ENCODE measurements at regions not wholly inside any gene's neighbourhood (a gene's known extent, or its start where the extent isn't known, plus 50 kb on each side); places are given as distances from the start of the nearest gene placed in this dataset.

DNA sequence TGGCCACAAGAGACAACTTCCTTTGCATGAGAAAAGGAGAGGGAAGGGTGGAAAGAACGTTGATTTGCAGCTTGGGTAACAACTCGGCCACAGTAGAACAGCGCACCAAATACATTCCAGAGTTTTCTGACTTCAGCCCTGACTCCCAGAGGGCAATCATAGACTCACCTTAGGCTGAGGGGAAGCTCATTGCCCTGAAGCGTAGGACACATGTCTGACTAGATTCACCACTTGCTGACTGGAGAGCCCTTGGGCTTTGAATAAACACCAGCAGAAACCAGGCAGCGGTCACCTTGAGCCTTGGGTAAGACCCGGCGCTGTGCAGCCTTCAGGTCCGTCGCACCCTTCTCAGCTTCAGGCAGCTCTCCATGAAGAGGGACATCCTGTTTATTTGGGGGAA, 151.8 kb upstream of the GRIA4 start:
- Mint-ChIP-seq H3K9me3 (ENCODE audit: low read depth) (peaks cover 19% of the 10 kb centered on the region), H3K36me3 (ENCODE audit: low read depth) (no peaks in the 10 kb centered on the region), H3K27me3 (ENCODE audit: low read depth) (peaks cover 11% of the 10 kb centered on the region), H3K4me1 (ENCODE audit: low read depth) (no peaks in the 10 kb centered on the region), H3K4me3 (ENCODE audit: unreplicated experiment) (no peak overlapping the region), H3K27ac (ENCODE audit: unreplicated experiment) (no peak overlapping the region)
- TF ChIP-seq, protein P1, sequence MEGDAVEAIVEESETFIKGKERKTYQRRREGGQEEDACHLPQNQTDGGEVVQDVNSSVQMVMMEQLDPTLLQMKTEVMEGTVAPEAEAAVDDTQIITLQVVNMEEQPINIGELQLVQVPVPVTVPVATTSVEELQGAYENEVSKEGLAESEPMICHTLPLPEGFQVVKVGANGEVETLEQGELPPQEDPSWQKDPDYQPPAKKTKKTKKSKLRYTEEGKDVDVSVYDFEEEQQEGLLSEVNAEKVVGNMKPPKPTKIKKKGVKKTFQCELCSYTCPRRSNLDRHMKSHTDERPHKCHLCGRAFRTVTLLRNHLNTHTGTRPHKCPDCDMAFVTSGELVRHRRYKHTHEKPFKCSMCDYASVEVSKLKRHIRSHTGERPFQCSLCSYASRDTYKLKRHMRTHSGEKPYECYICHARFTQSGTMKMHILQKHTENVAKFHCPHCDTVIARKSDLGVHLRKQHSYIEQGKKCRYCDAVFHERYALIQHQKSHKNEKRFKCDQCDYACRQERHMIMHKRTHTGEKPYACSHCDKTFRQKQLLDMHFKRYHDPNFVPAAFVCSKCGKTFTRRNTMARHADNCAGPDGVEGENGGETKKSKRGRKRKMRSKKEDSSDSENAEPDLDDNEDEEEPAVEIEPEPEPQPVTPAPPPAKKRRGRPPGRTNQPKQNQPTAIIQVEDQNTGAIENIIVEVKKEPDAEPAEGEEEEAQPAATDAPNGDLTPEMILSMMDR (IDR thresholded peaks at IDR 0.05): no peak
- no peak for DNase-seq (ENCODE audit: low spot score)

DNA sequence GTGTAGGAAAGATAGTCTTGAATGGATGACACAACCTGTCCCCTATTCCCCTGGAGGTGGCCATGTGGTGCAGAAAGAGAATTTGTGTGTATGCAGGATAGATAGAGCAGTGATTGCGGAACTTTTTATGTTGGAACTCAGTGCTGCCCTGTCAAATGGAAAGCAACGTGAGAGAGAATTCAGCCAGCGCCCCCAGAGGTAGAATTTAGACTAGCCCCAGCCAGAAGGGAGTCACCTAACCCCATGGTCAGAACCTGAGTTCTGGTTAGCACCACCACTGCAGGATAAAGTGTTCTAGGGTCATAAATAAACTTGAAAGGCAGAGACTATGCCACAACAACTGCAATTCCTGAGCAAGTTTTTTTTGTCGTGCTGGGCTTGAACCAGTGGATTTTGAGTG, 152.9 kb upstream of the GRIA4 start:
- H3K36me3 Mint-ChIP-seq (ENCODE audit: low read depth): no peaks in the 10 kb centered on the region
- H3K9me3 Mint-ChIP-seq (ENCODE audit: low read depth): peaks cover 19% of the 10 kb centered on the region
- TF ChIP-seq, protein P1 (IDR thresholded peaks at IDR 0.05): peak; percentile 20
- no peaks in the 10 kb centered on the region for H3K4me1 Mint-ChIP-seq (ENCODE audit: low read depth)
- no peak overlapping the region for H3K27ac Mint-ChIP-seq (ENCODE audit: unreplicated experiment)
- no peak for DNase-seq (ENCODE audit: low spot score)
- no peak overlapping the region for H3K4me3 Mint-ChIP-seq (ENCODE audit: unreplicated experiment)
- peaks cover 11% of the 10 kb centered on the region for H3K27me3 Mint-ChIP-seq (ENCODE audit: low read depth)

DNA sequence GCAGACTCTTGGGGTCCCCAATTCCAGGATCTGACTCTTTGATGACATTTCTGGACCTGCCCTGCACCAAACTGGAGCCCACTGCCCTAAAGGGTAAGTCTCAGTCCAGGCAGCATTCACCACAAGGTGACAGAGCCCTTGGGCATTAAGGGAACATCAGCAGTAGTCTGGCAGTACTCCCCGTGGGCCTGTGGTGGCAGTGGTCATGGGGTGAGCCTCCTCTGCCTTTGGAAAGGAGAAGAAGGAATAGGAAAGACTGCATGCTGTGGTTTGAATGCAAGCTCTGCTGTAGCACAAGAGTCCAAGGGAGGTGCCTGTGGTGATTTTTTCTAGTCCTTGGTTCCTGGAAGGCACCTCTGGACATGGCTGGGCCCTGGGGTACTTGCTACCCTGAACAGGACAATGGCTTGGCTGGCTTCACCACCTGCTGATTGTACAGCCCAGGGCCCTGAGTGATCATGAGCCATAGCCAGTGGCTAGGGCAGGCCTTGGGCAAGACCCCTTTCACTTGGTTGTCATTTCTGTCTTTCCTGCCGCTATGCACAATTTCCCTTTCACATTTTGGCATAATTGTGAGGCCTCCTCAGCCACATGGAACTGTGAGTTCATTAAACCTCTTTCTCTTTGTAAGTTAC, 160.7 kb upstream of the GRIA4 start:
- no peaks in the 10 kb centered on the region for H3K36me3 Mint-ChIP-seq (ENCODE audit: low read depth)
- TF ChIP-seq, protein P1 (IDR thresholded peaks at IDR 0.05): no peak
- DNase-seq (ENCODE audit: low spot score): no peak
- no peaks in the 10 kb centered on the region for H3K4me1 Mint-ChIP-seq (ENCODE audit: low read depth)
- H3K9me3 Mint-ChIP-seq (ENCODE audit: low read depth): peaks cover 16% of the 10 kb centered on the region
- no peak overlapping the region for H3K4me3 Mint-ChIP-seq (ENCODE audit: unreplicated experiment)
- no peak overlapping the region for H3K27ac Mint-ChIP-seq (ENCODE audit: unreplicated experiment)
- H3K27me3 Mint-ChIP-seq (ENCODE audit: low read depth): peaks cover 3% of the 10 kb centered on the region

DNA sequence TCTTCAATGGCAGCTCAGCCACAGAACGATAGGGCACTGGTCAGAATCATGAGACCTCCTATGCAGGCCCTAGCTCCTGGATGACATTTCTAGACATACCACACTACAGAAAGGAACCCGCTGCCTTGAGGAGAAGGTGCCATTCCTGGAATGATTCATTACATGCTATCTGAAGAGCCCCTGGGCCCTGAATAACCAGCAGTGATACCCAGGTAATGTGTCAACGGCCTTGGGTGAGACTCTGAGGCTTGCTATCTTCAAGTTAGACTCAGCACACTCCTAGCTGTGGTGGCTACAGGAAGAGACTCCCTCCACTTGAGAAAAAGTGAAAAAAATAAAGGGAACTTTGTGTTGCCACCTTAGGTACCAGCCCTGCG, 161.2 kb upstream of the GRIA4 start:
- no peaks in the 10 kb centered on the region for H3K36me3 Mint-ChIP-seq (ENCODE audit: low read depth)
- H3K4me1 Mint-ChIP-seq (ENCODE audit: low read depth): no peaks in the 10 kb centered on the region
- peaks cover 3% of the 10 kb centered on the region for H3K27me3 Mint-ChIP-seq (ENCODE audit: low read depth)
- H3K9me3 Mint-ChIP-seq (ENCODE audit: low read depth): peaks cover 17% of the 10 kb centered on the region
- DNase-seq (ENCODE audit: low spot score): no peak
- no peak overlapping the region for H3K27ac Mint-ChIP-seq (ENCODE audit: unreplicated experiment)
- no peak overlapping the region for H3K4me3 Mint-ChIP-seq (ENCODE audit: unreplicated experiment)
- TF ChIP-seq, protein P1 (IDR thresholded peaks at IDR 0.05): no peak

DNA sequence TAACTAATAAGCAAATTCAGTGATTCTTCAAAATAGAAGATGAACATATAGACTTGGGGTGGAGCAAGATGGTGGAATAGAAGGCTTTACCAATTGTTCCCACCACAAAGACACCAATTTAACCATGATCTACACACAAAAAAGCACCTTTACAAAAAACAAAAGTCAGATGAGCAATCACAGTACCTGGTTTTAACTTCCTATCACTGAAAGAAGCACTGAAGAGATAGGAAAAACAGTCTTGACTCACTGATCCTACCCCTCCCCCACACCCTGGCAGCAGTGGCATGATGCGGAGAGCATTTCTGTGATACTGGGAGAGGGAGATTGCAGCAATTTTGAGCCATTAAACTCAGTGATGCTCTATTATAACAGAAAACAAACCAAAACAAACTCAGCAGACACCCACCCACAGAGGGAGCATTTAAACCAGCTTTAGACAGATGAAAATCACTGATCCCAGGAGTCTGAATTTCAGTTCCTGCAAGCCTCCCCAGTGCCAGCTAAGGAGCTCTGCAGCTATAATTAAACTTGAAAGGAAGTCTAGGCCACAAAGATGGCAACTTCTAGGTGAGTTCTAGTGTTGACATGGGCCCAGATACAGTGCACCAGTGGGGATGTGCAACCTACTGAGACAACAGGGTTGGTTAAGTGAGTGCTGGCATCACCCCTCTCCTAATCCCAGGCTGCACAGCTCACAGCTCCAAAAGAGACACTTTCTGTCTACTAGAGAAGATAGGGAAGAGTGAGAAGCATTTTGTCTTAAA, 161.8 kb upstream of the GRIA4 start:
- H3K27ac Mint-ChIP-seq (ENCODE audit: unreplicated experiment): no peak overlapping the region

More for the DNA sequence above, 161.8 kb upstream of the GRIA4 start:
- H3K4me3 Mint-ChIP-seq (ENCODE audit: unreplicated experiment): no peak overlapping the region
- H3K4me1 Mint-ChIP-seq (ENCODE audit: low read depth): no peaks in the 10 kb centered on the region
- peaks cover 17% of the 10 kb centered on the region for H3K9me3 Mint-ChIP-seq (ENCODE audit: low read depth)
- DNase-seq (ENCODE audit: low spot score): no peak
- no peaks in the 10 kb centered on the region for H3K36me3 Mint-ChIP-seq (ENCODE audit: low read depth)
- TF ChIP-seq, protein P1 (IDR thresholded peaks at IDR 0.05): no peak
- no peaks in the 10 kb centered on the region for H3K27me3 Mint-ChIP-seq (ENCODE audit: low read depth)
